ENCODE measurements at regions not wholly inside any gene's neighbourhood (a gene's known extent, or its start where the extent isn't known, plus 50 kb on each side); places are given as distances from the start of the nearest gene placed in this dataset.

DNA sequence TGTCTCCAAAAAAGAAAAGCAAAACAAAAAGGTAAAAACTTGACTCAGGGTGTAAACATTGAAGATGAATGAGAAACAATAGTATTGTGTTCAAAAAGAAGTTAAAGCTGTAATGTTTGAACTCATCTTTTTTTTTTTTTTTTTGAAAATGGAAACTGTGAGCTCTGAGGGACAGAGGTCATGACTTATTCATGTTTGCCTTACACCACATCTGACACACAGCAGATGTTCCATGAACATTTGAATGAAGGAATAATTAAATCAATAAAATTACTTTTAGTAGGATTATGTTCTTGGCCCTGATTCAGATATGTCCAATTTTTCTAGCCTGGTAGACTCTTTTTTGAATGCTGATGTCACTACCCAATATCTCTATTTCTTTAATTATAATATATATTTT, 95.7 kb upstream of the MED13 start:
- TF ChIP-seq, protein P1, sequence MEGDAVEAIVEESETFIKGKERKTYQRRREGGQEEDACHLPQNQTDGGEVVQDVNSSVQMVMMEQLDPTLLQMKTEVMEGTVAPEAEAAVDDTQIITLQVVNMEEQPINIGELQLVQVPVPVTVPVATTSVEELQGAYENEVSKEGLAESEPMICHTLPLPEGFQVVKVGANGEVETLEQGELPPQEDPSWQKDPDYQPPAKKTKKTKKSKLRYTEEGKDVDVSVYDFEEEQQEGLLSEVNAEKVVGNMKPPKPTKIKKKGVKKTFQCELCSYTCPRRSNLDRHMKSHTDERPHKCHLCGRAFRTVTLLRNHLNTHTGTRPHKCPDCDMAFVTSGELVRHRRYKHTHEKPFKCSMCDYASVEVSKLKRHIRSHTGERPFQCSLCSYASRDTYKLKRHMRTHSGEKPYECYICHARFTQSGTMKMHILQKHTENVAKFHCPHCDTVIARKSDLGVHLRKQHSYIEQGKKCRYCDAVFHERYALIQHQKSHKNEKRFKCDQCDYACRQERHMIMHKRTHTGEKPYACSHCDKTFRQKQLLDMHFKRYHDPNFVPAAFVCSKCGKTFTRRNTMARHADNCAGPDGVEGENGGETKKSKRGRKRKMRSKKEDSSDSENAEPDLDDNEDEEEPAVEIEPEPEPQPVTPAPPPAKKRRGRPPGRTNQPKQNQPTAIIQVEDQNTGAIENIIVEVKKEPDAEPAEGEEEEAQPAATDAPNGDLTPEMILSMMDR (IDR thresholded peaks at IDR 0.05) = no peak
- TF ChIP-seq POLR2A (IDR thresholded peaks at IDR 0.05) = no peak
